GM12873 (cell line): ENCODE measurements at regions not wholly inside any gene's neighbourhood (a gene's known extent, or its start where the extent isn't known, plus 50 kb on each side); places are given as distances from the start of the nearest gene placed in this dataset.

Source experiments
- TF ChIP-seq, protein P1 (sequence below): IDR thresholded peaks from 2 replicates; pipeline ENCODE4 v1.5.1; 2012; ENCODE audit warnings: low read depth, mild to moderate bottlenecking, moderate library complexity, low read length, control low read depth; ENCODE audit not compliant: insufficient read depth; ENCODE audit errors: missing control alignments

DNA sequence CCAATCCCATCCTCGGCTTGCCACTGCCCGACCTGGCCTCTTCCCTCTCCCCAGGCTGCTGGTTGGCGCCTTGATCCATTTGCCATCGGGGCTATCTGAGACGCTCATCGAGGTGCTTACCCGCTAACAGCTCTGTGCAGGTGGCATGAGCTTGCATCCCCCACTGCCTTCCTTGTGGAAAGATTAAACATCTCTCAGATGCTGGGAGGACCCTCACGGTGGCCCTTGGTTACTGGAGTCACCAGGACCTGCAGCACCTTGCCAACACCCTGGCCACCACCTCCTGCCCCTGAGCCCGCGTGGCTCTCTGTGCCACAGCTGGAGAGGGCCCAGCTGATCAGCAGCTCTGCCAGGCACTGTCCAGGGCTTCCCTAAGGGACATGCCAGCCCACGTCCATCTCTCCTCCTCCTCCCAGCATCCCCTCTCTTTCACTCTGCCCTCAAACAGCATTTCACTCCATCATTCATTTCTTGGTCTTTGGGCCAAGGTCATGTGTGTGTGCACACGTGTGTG is 249.6 kb downstream of the RBFOX3 start:
- TF ChIP-seq, protein P1, sequence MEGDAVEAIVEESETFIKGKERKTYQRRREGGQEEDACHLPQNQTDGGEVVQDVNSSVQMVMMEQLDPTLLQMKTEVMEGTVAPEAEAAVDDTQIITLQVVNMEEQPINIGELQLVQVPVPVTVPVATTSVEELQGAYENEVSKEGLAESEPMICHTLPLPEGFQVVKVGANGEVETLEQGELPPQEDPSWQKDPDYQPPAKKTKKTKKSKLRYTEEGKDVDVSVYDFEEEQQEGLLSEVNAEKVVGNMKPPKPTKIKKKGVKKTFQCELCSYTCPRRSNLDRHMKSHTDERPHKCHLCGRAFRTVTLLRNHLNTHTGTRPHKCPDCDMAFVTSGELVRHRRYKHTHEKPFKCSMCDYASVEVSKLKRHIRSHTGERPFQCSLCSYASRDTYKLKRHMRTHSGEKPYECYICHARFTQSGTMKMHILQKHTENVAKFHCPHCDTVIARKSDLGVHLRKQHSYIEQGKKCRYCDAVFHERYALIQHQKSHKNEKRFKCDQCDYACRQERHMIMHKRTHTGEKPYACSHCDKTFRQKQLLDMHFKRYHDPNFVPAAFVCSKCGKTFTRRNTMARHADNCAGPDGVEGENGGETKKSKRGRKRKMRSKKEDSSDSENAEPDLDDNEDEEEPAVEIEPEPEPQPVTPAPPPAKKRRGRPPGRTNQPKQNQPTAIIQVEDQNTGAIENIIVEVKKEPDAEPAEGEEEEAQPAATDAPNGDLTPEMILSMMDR, result no peak

DNA sequence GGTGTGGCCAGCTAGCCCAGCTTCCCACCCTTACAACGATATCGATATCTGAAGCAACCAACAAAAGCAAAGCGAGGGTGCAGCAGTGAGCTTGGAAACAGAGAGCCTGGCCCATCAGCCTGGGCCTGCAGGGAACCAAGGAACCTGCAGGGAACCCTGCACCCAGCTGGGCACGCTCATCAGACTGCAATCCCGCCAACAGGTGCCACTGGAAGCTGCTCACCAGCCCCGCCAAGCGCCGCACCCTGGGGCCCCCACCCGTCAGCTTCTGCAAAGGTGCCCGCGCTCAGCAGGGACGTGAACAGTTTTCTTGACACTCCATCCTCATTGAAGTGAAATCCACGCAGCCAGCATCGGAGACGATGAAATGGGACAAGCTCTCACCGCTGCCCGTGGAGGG is 250.7 kb downstream of the RBFOX3 start:
- TF ChIP-seq, protein P1, result no peak

DNA sequence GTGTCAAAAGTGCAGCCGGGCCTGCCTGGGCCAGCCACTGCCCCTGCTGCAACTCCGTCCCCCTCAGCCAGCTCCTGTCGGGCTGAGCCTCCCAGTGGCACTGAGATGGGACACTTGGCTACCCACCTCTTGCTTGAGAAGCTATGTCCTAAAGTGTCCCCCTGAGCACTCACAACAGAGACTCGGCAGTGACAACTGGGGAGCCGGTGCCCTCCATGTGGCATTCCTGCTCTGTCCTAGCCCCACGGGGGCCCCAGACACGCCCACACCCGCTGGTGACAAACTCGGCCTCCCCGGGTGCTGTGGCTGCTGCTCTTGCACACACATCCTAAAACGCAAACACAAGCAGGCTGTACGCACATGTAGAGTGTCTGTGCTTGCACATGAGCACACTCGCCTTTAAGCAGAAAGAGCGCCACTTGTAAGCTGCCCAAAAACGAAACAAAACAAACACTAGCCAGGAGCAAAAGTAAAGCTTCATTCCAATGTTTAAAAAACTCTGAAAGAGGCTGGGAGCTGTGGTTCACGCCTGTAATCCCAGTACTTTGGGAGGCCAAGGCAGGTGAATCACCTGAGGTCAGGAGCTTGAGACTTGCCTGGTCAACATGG is 253.9 kb downstream of the RBFOX3 start:
- TF ChIP-seq, protein P1, result no peak

DNA sequence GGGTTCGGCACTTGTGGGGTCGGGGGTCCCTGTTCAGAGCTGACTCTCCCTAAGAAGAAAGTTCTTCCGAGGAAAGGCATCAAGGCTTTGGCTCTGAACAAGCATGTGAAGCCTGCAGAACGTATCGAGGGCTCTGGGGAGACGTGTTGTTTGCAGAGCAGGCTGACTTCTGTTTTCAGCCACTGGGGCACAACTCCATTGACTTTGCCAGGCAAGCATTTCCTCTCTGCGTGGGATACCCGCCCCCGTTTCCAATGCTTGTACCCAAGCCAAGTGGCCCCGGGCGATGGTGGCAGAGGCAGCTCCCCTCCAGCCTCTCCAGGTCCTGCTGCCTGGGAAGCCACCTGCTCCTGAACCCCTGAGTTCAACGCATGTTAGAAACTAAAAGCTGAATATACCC is 255.7 kb downstream of the RBFOX3 start:
- TF ChIP-seq, protein P1, result no peak

DNA sequence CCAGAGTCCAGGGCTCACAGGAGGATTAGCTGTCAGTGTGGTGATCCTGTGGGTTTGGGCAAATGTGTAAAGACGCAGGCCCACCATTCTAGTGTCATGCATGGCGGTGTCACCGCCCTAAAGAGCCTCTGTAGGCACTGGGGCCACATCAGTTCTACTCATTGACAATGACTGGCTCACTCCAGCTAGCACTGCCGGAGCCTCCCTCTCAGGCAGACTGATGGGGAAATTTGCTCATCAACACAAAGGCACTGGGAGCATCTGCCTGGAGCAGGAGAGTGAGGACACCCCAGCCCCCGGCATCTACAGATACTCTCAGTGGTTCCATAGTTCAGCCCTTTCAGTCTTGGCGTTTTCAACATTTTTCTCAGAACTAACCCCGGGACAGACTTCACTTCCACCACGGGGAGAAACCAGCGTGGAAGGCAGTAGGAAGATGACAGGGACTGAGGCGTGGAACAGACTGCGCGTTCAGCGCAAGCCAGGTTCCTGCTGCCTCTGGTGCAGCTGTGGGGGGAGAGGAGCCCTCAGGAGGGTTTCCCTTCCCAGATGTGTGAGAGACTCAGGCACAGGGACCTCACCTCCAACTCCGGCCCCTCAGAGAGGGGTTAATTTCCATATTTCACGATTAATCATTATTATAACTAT is 256.6 kb downstream of the RBFOX3 start:
- TF ChIP-seq, protein P1, result no peak

DNA sequence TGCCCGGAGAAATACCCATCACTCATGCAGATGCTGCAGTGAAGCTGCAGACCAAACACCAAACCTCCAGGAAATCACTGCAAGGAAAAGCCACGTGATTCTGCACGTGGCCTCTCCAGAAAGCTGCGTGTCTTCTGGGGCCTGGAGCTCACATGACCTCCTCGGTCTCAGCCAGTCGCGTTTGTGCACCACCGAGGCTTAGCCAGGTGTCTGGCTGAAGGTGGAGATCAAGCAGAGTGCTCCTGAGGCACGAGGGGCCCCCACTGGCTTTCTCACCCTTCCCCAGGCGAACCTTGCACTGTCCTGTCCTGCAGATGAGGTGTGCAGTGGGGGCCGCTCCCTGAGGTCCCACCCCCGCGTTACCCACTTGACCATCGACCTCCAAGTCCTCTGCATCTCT is 257.3 kb downstream of the RBFOX3 start:
- TF ChIP-seq, protein P1, result no peak

DNA sequence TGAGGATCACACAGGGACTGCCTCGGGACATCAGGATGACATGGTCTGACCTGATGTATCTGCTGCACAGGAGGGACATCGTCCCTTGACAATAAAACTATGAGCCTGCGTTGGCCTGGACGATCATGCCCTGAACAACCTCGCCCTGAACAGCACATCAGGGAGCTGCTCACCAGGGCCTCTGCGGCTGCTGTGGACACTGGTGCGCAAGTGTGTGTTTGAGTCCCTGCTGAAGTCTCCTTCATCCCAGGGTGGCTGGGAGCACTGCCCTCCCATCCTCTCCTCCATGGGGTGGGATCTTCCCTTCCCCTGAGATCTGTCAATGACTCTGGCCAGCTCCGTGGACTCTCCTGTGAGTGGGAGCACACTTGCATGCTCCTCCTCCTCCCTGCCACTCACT is 257.8 kb downstream of the RBFOX3 start:
- TF ChIP-seq, protein P1, result no peak
